ENCODE measurements at regions not wholly inside any gene's neighbourhood (a gene's known extent, or its start where the extent isn't known, plus 50 kb on each side); places are given as distances from the start of the nearest gene placed in this dataset.

DNA sequence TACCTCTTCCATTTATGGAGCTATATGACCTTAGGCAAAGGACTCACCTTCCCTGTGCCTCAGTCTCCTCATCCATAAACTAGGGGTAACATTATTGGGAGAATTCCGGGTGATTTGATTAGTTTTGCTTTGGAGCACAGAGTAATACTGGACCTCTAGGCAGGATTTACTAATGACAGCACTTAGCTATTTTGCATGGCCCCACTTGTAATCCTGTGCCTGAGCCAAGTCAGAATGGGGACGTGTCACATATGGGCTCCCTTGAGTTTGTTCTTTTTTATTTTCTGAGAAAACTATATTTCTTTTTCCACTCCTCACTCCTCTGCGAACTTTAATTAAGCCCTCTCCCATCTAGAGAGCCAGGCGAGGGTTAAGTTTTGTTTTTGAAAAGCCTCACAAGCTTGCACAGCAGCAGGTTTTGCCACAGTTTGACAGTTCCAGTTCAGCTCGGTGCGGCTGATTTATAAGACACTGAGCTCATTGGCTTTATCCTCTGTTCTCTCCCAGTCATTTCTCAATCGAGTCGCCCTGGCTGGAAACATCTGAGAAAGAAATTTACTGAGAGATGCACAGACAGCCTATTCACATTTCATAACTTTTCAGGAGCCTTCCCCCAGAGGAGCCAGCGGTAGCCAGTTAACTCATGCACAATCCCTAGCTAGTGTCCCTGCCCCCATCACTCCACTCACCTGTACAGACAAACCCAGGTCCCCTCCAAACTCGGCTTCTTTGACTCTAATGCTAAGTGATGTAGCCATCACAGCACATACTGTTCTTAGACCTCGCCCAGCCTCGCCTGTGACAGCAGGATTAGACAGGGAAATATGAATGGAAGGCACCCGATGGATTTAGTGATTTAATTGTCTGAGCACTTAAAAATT lies 441.9 kb upstream of the NPVF start:
- Mint-ChIP-seq H3K4me3 (ENCODE audit: unreplicated experiment) (no peak overlapping the region), H3K36me3 (ENCODE audit: unreplicated experiment) (peaks cover 4% of the 10 kb centered on the region), H3K9me3 (ENCODE audit: unreplicated experiment) (no peaks in the 10 kb centered on the region), H3K27ac (ENCODE audit: unreplicated experiment) (peak overlapping the region; percentile 87), H3K27me3 (ENCODE audit: unreplicated experiment) (no peaks in the 10 kb centered on the region), H3K4me1 (ENCODE audit: unreplicated experiment) (peaks cover 72% of the 10 kb centered on the region)
- no peak for DNase-seq (ENCODE audit: extremely low spot score, unreplicated experiment)
- TF ChIP-seq CTCF (IDR thresholded peaks at IDR 0.05) = no peak

DNA sequence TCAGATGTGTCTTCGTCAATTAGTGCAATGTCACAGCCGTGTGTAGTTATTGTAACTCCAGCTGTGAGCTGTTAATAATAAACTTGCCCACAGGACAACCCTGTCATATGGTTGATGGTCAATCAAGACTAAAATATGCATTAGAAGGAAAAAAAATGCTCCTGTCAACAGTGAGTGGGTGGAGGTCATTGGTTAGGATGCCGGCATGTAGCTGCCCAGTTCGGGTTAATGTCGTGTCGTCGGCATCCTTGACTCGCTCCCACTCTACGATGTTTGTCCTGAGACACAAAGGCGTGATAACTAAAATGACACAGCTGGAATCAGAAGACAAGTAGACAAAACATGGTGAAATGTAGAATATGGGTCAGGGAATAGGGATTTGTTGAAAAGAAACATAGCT lies 442.8 kb upstream of the NPVF start:
- TF ChIP-seq CTCF (IDR thresholded peaks at IDR 0.05) = no peak
- no peak for DNase-seq (ENCODE audit: extremely low spot score, unreplicated experiment)
- H3K4me1 Mint-ChIP-seq (ENCODE audit: unreplicated experiment) = peaks cover 68% of the 10 kb centered on the region
- no peak overlapping the region for H3K4me3 Mint-ChIP-seq (ENCODE audit: unreplicated experiment)
- no peaks in the 10 kb centered on the region for H3K9me3 Mint-ChIP-seq (ENCODE audit: unreplicated experiment)
- H3K27me3 Mint-ChIP-seq (ENCODE audit: unreplicated experiment) = no peaks in the 10 kb centered on the region
- H3K27ac Mint-ChIP-seq (ENCODE audit: unreplicated experiment) = peak overlapping the region; percentile 87
- no peaks in the 10 kb centered on the region for H3K36me3 Mint-ChIP-seq (ENCODE audit: unreplicated experiment)

DNA sequence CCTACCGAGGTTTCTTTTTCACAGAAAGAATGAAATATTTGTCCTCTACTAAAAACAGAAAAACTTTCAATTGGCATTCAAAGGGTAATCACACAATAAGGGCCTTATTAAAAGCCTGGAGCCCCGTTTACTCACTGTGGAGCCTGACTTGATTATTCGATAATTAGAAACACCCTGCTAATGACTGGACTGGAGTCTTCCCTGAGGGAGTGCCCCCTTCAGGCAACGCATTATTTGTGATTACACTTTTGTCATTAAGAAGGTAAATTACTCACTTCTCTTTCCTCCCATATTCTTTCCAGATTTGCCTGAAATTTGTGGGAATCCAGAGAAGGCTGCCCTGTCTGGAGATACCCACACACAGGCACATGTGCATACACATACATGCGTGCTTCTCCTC lies 444.2 kb upstream of the NPVF start:
- Mint-ChIP-seq H3K36me3 (ENCODE audit: unreplicated experiment) (peaks cover 2% of the 10 kb centered on the region), H3K4me1 (ENCODE audit: unreplicated experiment) (peaks cover 68% of the 10 kb centered on the region), H3K4me3 (ENCODE audit: unreplicated experiment) (no peak overlapping the region), H3K27me3 (ENCODE audit: unreplicated experiment) (no peaks in the 10 kb centered on the region), H3K27ac (ENCODE audit: unreplicated experiment) (peak overlapping the region; percentile 87), H3K9me3 (ENCODE audit: unreplicated experiment) (no peaks in the 10 kb centered on the region)
- peak; percentile 15 for TF ChIP-seq CTCF (IDR thresholded peaks at IDR 0.05)
- no peak for DNase-seq (ENCODE audit: extremely low spot score, unreplicated experiment)

DNA sequence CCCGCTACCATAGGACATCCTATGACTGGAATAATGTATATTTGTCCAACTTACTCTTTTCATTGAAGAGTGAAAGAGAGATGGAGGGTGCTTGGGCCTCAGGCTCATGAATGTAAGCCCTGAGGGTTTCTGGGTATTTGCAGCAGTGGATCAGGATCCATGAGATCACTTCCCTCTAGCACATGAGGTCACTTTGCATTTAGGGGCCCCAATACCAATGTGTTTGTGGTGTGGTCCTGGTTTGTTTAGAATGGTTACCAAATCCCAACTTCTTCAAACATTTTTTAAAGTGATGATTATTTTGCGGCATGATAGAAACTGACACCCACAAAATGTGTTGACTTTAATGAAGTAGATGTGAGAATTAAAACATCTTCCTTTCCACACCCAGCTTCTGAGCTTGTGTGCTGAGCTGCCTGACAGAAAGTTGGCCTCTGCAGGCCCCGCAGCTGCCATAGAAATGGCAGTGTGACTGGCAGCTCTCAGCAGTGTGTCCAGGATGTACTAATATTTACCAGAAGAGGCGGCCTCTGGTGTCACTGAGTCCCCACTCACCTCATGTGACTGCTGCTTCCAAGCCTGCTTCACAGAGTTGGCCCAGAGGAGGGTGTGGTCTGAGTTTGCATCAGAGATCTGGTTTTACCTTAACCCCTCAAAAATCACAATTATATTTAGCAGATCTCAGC lies 447.6 kb upstream of the NPVF start:
- H3K27me3 Mint-ChIP-seq (ENCODE audit: unreplicated experiment) = no peaks in the 10 kb centered on the region
- TF ChIP-seq CTCF (IDR thresholded peaks at IDR 0.05) = no peak
- H3K9me3 Mint-ChIP-seq (ENCODE audit: unreplicated experiment) = no peaks in the 10 kb centered on the region
- no peak for DNase-seq (ENCODE audit: extremely low spot score, unreplicated experiment)
- peak overlapping the region; percentile 46 for H3K27ac Mint-ChIP-seq (ENCODE audit: unreplicated experiment)
- H3K4me3 Mint-ChIP-seq (ENCODE audit: unreplicated experiment) = no peak overlapping the region
- H3K4me1 Mint-ChIP-seq (ENCODE audit: unreplicated experiment) = peaks cover 65% of the 10 kb centered on the region
- H3K36me3 Mint-ChIP-seq (ENCODE audit: unreplicated experiment) = peaks cover 2% of the 10 kb centered on the region

DNA sequence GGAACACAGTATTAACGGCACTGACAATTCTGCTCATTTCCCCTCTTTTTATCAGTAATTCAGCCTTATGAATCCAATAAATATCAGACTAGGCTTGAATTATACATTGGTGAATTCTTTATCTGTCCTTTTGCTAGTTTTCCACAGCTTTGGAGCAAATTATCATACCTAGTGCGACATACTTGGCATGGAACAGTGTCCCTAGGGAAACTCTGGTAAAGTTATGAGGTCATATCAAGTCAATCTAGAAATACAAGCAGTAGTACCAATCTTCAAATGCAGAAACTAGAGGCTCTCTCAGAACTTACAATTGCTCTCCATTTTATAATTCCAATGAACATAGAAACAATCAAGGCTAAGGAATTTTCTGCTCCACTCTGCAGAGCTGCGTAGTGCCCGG lies 449.3 kb upstream of the NPVF start:
- H3K27ac Mint-ChIP-seq (ENCODE audit: unreplicated experiment) = peak overlapping the region; percentile 40
- H3K36me3 Mint-ChIP-seq (ENCODE audit: unreplicated experiment) = peaks cover 2% of the 10 kb centered on the region
- TF ChIP-seq CTCF (IDR thresholded peaks at IDR 0.05) = no peak
- no peak for DNase-seq (ENCODE audit: extremely low spot score, unreplicated experiment)
- no peak overlapping the region for H3K4me3 Mint-ChIP-seq (ENCODE audit: unreplicated experiment)
- peaks cover 50% of the 10 kb centered on the region for H3K4me1 Mint-ChIP-seq (ENCODE audit: unreplicated experiment)
- H3K9me3 Mint-ChIP-seq (ENCODE audit: unreplicated experiment) = peaks cover under 1% of the 10 kb centered on the region
- H3K27me3 Mint-ChIP-seq (ENCODE audit: unreplicated experiment) = no peaks in the 10 kb centered on the region
